Activated CD4-positive, alpha-beta T cell treated with anti-CD3 and anti-CD28 coated beads for 4 hours (primary cell): ENCODE measurements at regions not wholly inside any gene's neighbourhood (a gene's known extent, or its start where the extent isn't known, plus 50 kb on each side); places are given as distances from the start of the nearest gene placed in this dataset.

ENCODE experiments used
- DNase-seq, 2 donors: peaks; one replicate each; pipeline ENCODE4 v3.0.0-alpha.2; 2020

GRCh38 chr22:22421392-22421791 is 87.2 kb downstream of the ZNF280B start:
- DNase-seq = no peak

GRCh38 chr22:22422629-22423112 is 85.9 kb downstream of the ZNF280B start:
- DNase-seq = peak; percentile 40 to 63

GRCh38 chr22:22423681-22424080 is 84.9 kb downstream of the ZNF280B start:
- no peak for DNase-seq

- DNase-seq = no peak
These were observed 84.2 kb downstream of the ZNF280B start for GRCh38 chr22:22424210-22424800.

- no peak for DNase-seq
These were observed 83.6 kb downstream of the ZNF280B start for GRCh38 chr22:22424956-22425355.

- DNase-seq = no peak
These were observed 83.2 kb downstream of the ZNF280B start for GRCh38 chr22:22425356-22425755.

- DNase-seq = no peak
These were observed 82.5 kb downstream of the ZNF280B start for GRCh38 chr22:22425783-22426624.

GRCh38 chr22:22427542-22428065 is 80.9 kb downstream of the ZNF280B start:
- no peak for DNase-seq

- DNase-seq = no peak
These were observed 80.1 kb downstream of the ZNF280B start for GRCh38 chr22:22428222-22429098.

- DNase-seq = no peak
These were observed 79.0 kb downstream of the ZNF280B start for GRCh38 chr22:22429369-22430108.

GRCh38 chr22:22430111-22430820 is 78.3 kb downstream of the ZNF280B start:
- DNase-seq = no peak

GRCh38 chr22:22431271-22432220 is 77.0 kb downstream of the ZNF280B start:
- peak; percentile 45 to 55 for DNase-seq

- no peak for DNase-seq
These were observed 76.1 kb downstream of the ZNF280B start for GRCh38 chr22:22432479-22432878.

GRCh38 chr22:22432937-22433336 is 75.6 kb downstream of the ZNF280B start:
- no peak for DNase-seq

GRCh38 chr22:22433770-22434169 is 74.8 kb downstream of the ZNF280B start:
- no peak for DNase-seq
